Liver (tissue), 8 donors: ENCODE measurements at regions not wholly inside any gene's neighbourhood (a gene's known extent, or its start where the extent isn't known, plus 50 kb on each side); places are given as distances from the start of the nearest gene placed in this dataset.

Experiments
- DNase-seq: peaks from one replicate; pipeline ENCODE4 v3.0.0-alpha.2; 2017; ENCODE audit warnings: low spot score
- H3K27ac ChIP-seq, 2 donors: one replicate each; pipeline ENCODE4 v1.7.0; 2013; ENCODE audit warnings: inconsistent platforms in 2 of 2, low read length in 2 of 2, control low read depth in 1 of 2, low read depth in 1 of 2, mild to moderate bottlenecking in 1 of 2
- H3K27me3 ChIP-seq, 4 donors: one replicate each; pipeline versions ENCODE4 v1.6.1 to v1.7.0; 2013; ENCODE audit warnings: low read length in 3 of 4, inconsistent platforms in 1 of 4, mild to moderate bottlenecking in 1 of 4, moderate library complexity in 1 of 4; ENCODE audit not compliant: control insufficient read depth in 4 of 4, insufficient read depth in 4 of 4
- H3K36me3 ChIP-seq, 4 donors: one replicate each; pipeline versions ENCODE4 v1.6.1 to v1.7.0; 2013; ENCODE audit warnings: low read length in 3 of 4, mild to moderate bottlenecking in 3 of 4, low read depth in 1 of 4, moderate library complexity in 1 of 4; ENCODE audit not compliant: control insufficient read depth in 4 of 4, insufficient read depth in 3 of 4
- H3K4me1 ChIP-seq, 4 donors: one replicate each; pipeline versions ENCODE4 v1.6.1 to v1.7.0; 2013; ENCODE audit warnings: low read length in 3 of 4, mild to moderate bottlenecking in 3 of 4, moderate library complexity in 1 of 4; ENCODE audit not compliant: control insufficient read depth in 4 of 4, insufficient read depth in 4 of 4
- H3K4me3 ChIP-seq, 3 donors: one replicate each; pipeline versions ENCODE4 v1.6.1 to v1.7.0; 2013; ENCODE audit warnings: low read length in 3 of 3, control low read depth in 1 of 3, low read depth in 1 of 3, mild to moderate bottlenecking in 1 of 3
- H3K9ac ChIP-seq, 2 donors: one replicate each; pipeline ENCODE4 v1.7.0; 2013; ENCODE audit warnings: low read length in 2 of 2, mild to moderate bottlenecking in 2 of 2, moderate library complexity in 2 of 2, control low read depth in 1 of 2, low read depth in 1 of 2
- H3K9me3 ChIP-seq, 4 donors: one replicate each; pipeline versions ENCODE4 v1.6.1 to v1.7.0; 2013; ENCODE audit warnings: low read length in 3 of 4; ENCODE audit not compliant: control insufficient read depth in 4 of 4
- FOXA1 ChIP-seq: IDR thresholded peaks from 2 replicates; pipeline ENCODE4 v1.6.1; 2016; ENCODE audit warnings: antibody characterized with exemption
- FOXA2 ChIP-seq: IDR thresholded peaks from 2 replicates; pipeline ENCODE4 v1.6.1; 2016; ENCODE audit warnings: antibody characterized with exemption
- GABPA ChIP-seq, 2 donors: IDR thresholded peaks in 1 of 2; conservative IDR thresholded peaks in 1 of 2; 2 replicates each; pipeline ENCODE4 v1.6.1; 2016; ENCODE audit warnings: antibody characterized with exemption in 2 of 2, mild to moderate bottlenecking in 1 of 2, moderate library complexity in 1 of 2
- HNF4A ChIP-seq, 2 donors: conservative IDR thresholded peaks; 2 replicates each; pipeline ENCODE4 v1.6.1; 2016; ENCODE audit warnings: antibody characterized with exemption in 2 of 2, mild to moderate bottlenecking in 2 of 2
- HNF4G ChIP-seq: IDR thresholded peaks from 2 replicates; pipeline ENCODE4 v1.6.1; 2016; ENCODE audit warnings: antibody characterized with exemption
- JUND ChIP-seq, 2 donors: IDR thresholded peaks; 2 replicates each; pipeline ENCODE4 v1.6.1; 2016; ENCODE audit warnings: antibody characterized with exemption in 2 of 2
- NR2F2 ChIP-seq: IDR thresholded peaks from 2 replicates; pipeline ENCODE4 v1.6.1; 2016; ENCODE audit warnings: antibody characterized with exemption
- RAD21 ChIP-seq, 2 donors: IDR thresholded peaks; 2 replicates each; pipeline ENCODE4 v1.6.1; 2016; ENCODE audit warnings: antibody characterized with exemption in 2 of 2, mild to moderate bottlenecking in 2 of 2
- RXRA ChIP-seq, 2 donors: IDR thresholded peaks; 2 replicates each; pipeline ENCODE4 v1.6.1; 2017 to 2018; ENCODE audit warnings: antibody characterized with exemption in 2 of 2, mild to moderate bottlenecking in 1 of 2
- TAF1 ChIP-seq: conservative IDR thresholded peaks from 2 replicates; pipeline ENCODE4 v1.6.1; 2016; ENCODE audit warnings: antibody characterized with exemption, mild to moderate bottlenecking
- YY1 ChIP-seq: IDR thresholded peaks from 2 replicates; pipeline ENCODE4 v1.6.1; 2016; ENCODE audit warnings: antibody characterized with exemption, mild to moderate bottlenecking
- WGBS: extraction: QIAGEN DNeasy Blood & Tissue Kit; methylation state at CpG from one replicate; pipeline ENCODE4 v1.1.7; 2013; 5-methylcytosine and 5-hydroxymethylcytosine counted together
- TF ChIP-seq, protein P1 (sequence below): IDR thresholded peaks from 2 replicates; pipeline ENCODE4 v1.6.1; 2016; ENCODE audit warnings: antibody characterized with exemption, mild to moderate bottlenecking
- TF ChIP-seq, protein P2 (sequence below): fragments of 150-350 bp; IDR thresholded peaks from 2 replicates; pipeline ENCODE4 v1.5.1; 2017; ENCODE audit warnings: improper control_type of control experiment, low read depth, low read length; ENCODE audit not compliant: missing input control
- TF ChIP-seq, protein P3 (sequence below): IDR thresholded peaks from 2 replicates; pipeline ENCODE4 v1.6.1; 2016; ENCODE audit warnings: antibody characterized with exemption
- TF ChIP-seq, protein P4 (sequence below): IDR thresholded peaks from 2 replicates; pipeline ENCODE4 v1.6.1; 2016; ENCODE audit warnings: antibody characterized with exemption
- donor health status: healthy.
- donor health status: healthy.
- donor health status: healthy.
- donor health status: healthy.
- donor health status: healthy.

DNA sequence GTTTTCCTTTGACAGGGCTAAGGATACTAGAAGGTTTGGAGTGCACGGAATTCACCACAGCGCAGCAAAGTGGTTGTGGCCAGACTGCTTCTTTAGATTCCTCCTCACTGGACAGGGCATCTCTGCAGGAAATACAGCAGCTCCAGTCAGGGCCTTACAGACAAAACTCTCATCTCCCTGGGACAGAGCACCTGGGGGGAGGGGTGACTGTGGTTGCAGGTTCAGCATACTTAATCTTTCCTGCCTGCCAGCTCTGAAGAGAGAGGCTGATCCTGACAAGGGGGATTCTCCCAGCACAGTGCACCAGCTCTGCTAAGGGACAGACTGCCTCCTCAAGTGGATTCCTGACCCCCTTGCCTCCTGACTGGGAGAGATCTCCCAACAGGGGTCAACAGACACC lies 1257.9 kb downstream of the NXPH1 start (continued):
- TF ChIP-seq, protein P1, sequence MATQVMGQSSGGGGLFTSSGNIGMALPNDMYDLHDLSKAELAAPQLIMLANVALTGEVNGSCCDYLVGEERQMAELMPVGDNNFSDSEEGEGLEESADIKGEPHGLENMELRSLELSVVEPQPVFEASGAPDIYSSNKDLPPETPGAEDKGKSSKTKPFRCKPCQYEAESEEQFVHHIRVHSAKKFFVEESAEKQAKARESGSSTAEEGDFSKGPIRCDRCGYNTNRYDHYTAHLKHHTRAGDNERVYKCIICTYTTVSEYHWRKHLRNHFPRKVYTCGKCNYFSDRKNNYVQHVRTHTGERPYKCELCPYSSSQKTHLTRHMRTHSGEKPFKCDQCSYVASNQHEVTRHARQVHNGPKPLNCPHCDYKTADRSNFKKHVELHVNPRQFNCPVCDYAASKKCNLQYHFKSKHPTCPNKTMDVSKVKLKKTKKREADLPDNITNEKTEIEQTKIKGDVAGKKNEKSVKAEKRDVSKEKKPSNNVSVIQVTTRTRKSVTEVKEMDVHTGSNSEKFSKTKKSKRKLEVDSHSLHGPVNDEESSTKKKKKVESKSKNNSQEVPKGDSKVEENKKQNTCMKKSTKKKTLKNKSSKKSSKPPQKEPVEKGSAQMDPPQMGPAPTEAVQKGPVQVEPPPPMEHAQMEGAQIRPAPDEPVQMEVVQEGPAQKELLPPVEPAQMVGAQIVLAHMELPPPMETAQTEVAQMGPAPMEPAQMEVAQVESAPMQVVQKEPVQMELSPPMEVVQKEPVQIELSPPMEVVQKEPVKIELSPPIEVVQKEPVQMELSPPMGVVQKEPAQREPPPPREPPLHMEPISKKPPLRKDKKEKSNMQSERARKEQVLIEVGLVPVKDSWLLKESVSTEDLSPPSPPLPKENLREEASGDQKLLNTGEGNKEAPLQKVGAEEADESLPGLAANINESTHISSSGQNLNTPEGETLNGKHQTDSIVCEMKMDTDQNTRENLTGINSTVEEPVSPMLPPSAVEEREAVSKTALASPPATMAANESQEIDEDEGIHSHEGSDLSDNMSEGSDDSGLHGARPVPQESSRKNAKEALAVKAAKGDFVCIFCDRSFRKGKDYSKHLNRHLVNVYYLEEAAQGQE, result no peak
- TF ChIP-seq, protein P2, sequence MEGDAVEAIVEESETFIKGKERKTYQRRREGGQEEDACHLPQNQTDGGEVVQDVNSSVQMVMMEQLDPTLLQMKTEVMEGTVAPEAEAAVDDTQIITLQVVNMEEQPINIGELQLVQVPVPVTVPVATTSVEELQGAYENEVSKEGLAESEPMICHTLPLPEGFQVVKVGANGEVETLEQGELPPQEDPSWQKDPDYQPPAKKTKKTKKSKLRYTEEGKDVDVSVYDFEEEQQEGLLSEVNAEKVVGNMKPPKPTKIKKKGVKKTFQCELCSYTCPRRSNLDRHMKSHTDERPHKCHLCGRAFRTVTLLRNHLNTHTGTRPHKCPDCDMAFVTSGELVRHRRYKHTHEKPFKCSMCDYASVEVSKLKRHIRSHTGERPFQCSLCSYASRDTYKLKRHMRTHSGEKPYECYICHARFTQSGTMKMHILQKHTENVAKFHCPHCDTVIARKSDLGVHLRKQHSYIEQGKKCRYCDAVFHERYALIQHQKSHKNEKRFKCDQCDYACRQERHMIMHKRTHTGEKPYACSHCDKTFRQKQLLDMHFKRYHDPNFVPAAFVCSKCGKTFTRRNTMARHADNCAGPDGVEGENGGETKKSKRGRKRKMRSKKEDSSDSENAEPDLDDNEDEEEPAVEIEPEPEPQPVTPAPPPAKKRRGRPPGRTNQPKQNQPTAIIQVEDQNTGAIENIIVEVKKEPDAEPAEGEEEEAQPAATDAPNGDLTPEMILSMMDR, result no peak
- no peak for TF ChIP-seq FOXA2
- TF ChIP-seq NR2F2, result no peak
- TF ChIP-seq HNF4A (conservative IDR thresholded peaks at IDR 0.05), result no peak
- TF ChIP-seq GABPA (IDR thresholded peaks at IDR 0.05 in 1 of 2, conservative IDR thresholded peaks at IDR 0.05 in 1 of 2), result no peak

DNA sequence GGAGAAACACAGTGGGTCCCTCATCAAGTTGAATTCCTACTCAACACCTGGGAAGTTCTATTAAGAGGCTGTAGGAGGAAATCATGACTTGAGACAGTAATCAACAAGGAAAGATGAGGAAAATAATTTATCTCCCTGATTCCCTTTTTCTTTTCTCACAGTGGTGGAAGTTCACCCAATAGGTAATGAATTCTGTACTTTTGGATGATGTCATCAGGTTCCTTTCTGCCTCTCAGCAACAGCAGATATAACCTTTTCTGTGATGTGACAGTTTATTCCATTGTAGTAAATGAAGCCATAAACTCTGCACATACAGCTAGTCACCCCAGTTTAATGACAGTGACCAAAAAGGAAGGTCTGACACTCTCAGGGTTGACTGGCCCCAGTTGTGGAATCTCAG lies 1265.0 kb downstream of the NXPH1 start:
- TF ChIP-seq, protein P3, sequence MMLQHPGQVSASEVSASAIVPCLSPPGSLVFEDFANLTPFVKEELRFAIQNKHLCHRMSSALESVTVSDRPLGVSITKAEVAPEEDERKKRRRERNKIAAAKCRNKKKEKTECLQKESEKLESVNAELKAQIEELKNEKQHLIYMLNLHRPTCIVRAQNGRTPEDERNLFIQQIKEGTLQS, result no peak
- TF ChIP-seq RXRA (IDR thresholded peaks at IDR 0.05) (no peak), TAF1 (no peak), NR2F2 (no peak), GABPA (IDR thresholded peaks at IDR 0.05 in 1 of 2, conservative IDR thresholded peaks at IDR 0.05 in 1 of 2) (no peak), YY1 (no peak)
- TF ChIP-seq, protein P4, sequence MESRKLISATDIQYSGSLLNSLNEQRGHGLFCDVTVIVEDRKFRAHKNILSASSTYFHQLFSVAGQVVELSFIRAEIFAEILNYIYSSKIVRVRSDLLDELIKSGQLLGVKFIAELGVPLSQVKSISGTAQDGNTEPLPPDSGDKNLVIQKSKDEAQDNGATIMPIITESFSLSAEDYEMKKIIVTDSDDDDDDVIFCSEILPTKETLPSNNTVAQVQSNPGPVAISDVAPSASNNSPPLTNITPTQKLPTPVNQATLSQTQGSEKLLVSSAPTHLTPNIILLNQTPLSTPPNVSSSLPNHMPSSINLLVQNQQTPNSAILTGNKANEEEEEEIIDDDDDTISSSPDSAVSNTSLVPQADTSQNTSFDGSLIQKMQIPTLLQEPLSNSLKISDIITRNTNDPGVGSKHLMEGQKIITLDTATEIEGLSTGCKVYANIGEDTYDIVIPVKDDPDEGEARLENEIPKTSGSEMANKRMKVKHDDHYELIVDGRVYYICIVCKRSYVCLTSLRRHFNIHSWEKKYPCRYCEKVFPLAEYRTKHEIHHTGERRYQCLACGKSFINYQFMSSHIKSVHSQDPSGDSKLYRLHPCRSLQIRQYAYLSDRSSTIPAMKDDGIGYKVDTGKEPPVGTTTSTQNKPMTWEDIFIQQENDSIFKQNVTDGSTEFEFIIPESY, result no peak
- Histone ChIP-seq H3K4me1 (no peaks in the 10 kb centered on the region), H3K36me3 (no peaks in the 10 kb centered on the region), H3K9me3 (no peaks in the 10 kb centered on the region), H3K9ac (no peak overlapping the region), H3K27ac (no peak overlapping the region), H3K4me3 (no peak overlapping the region), H3K27me3 (no peaks in the 10 kb centered on the region)
- no peak for DNase-seq

- Histone ChIP-seq H3K36me3 (no peaks in the 10 kb centered on the region), H3K27me3 (no peaks in the 10 kb centered on the region), H3K4me3 (no peak overlapping the region), H3K4me1 (no peaks in the 10 kb centered on the region), H3K9ac (no peak overlapping the region), H3K9me3 (no peaks in the 10 kb centered on the region), H3K27ac (no peak overlapping the region)
- WGBS, result 78% methylated on average over 1 of the region's 1 CpG
- no peak for DNase-seq
- TF ChIP-seq, protein P1, result no peak
- TF ChIP-seq NR2F2 (no peak), RXRA (IDR thresholded peaks at IDR 0.05) (no peak), HNF4A (conservative IDR thresholded peaks at IDR 0.05) (no peak), FOXA1 (no peak), JUND (IDR thresholded peaks at IDR 0.05) (no peak), GABPA (IDR thresholded peaks at IDR 0.05 in 1 of 2, conservative IDR thresholded peaks at IDR 0.05 in 1 of 2) (no peak), HNF4G (no peak), RAD21 (IDR thresholded peaks at IDR 0.05) (no peak), YY1 (no peak)
- TF ChIP-seq, protein P2, result no peak
- TF ChIP-seq, protein P3, result no peak
Observed at GRCh38 chr7:9709216-9709615, 1264.5 kb upstream of the PHF14 start.
